Natural killer cell treated with Interleukin-12 subunit alpha and Interleukin-12 subunit beta and Interleukin-15 and Interleukin-18, amount 100 ng/mL, for 72 hours (primary cell): ENCODE measurements at regions not wholly inside any gene's neighbourhood (a gene's known extent, or its start where the extent isn't known, plus 50 kb on each side); places are given as distances from the start of the nearest gene placed in this dataset.
A peak's percentile ranks its signal among the peaks of the same experiment; 100 is the strongest.

Source experiments
- ATAC-seq, 2 donors: fragments of 150-1000 bp; cut with Tn5 transposase in 1 of 2; sonication (Bioruptor Pico), chemical (Tn5 transposase) in 1 of 2; 2 replicates each; pipeline ENCODE4 v1.10.0; 2021
- DNase-seq: peaks from one replicate; pipeline ENCODE4 v3.0.0; 2022; ENCODE audit warnings: low spot score
- H3K27ac Mint-ChIP-seq, 2 donors: 1 replicate in 1 of 2; 2 replicates in 1 of 2; pipeline ENCODE4 v1.8.0; 2022; ENCODE audit warnings: mixed read lengths in 2 of 2, mild to moderate bottlenecking in 1 of 2, moderate library complexity in 1 of 2
- H3K27me3 Mint-ChIP-seq, 2 donors: 1 replicate in 1 of 2; 2 replicates in 1 of 2; pipeline ENCODE4 v1.8.0; 2022; ENCODE audit warnings: mixed read lengths in 2 of 2
- H3K36me3 Mint-ChIP-seq: one replicate; pipeline ENCODE4 v1.8.0; 2022; ENCODE audit warnings: mixed read lengths
- H3K4me1 Mint-ChIP-seq, 2 donors: 1 replicate in 1 of 2; 2 replicates in 1 of 2; pipeline ENCODE4 v1.8.0; 2022; ENCODE audit warnings: low read depth in 2 of 2, mixed read lengths in 2 of 2, mild to moderate bottlenecking in 1 of 2
- H3K4me3 Mint-ChIP-seq: one replicate; pipeline ENCODE4 v1.8.0; 2022; ENCODE audit warnings: mixed read lengths
- H3K9me3 Mint-ChIP-seq: 2 replicates; pipeline ENCODE4 v1.8.0; 2022; ENCODE audit warnings: mixed read lengths

DNA sequence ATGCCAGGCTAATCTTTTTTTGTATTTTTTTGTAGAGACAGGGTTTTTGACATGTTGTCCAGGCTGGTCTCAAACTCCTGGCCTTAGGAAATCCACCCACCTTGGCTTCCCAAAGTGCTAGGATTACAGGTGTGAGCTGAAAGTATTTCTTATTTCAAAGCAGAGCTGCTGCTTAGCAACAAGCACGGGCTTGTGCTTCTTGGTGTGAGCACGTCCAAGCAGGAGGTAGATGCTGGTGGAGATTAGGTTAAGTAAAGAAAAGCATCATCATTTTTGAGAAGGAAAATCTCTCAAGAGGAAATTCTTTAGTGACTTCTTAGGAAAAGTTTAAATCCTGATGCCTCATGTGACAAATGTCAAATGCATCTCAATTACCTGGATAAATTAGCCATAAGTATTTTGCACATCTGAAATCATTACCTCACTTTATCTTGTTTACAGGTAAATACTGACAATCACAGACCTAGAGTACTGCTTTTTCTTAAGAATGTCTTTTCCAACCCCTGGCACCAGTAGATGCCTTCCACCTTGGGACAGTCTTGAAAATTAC is 431.8 kb upstream of the FZD8 start:
- H3K9me3 Mint-ChIP-seq = peaks cover 2% of the 10 kb centered on the region
- ATAC-seq = no peak
- no peak overlapping the region for H3K27ac Mint-ChIP-seq
- no peaks in the 10 kb centered on the region for H3K4me1 Mint-ChIP-seq
- H3K27me3 Mint-ChIP-seq = no peaks in the 10 kb centered on the region
- no peak for DNase-seq
- no peak overlapping the region for H3K4me3 Mint-ChIP-seq
- peaks cover 4% of the 10 kb centered on the region for H3K36me3 Mint-ChIP-seq

- Mint-ChIP-seq H3K9me3 (no peaks in the 10 kb centered on the region), H3K36me3 (no peaks in the 10 kb centered on the region), H3K27ac (no peak overlapping the region), H3K27me3 (no peaks in the 10 kb centered on the region), H3K4me1 (no peaks in the 10 kb centered on the region), H3K4me3 (no peak overlapping the region)
- ATAC-seq = no peak
- DNase-seq = no peak
These were observed 426.4 kb upstream of the FZD8 start for GRCh38 chr10:36068542-36068941.

DNA sequence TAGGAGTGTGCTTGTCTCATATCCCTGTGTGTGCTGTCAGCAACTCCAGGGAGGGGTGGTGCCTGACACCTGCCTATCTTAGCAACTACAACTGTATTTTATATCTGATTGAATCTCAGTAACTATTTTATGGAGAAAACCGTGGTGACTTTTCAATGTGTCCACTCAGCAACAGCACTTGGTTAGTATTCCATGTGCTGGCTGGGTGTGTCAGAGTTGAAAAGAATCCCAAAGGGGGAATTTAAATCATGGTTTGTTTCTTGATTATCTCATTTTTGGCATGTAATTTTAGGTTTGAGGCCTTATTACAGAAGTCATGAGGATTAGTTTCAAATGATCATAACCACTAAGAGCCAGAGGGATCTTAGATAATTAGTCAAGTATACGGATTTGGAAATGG is 425.7 kb upstream of the FZD8 start:
- H3K36me3 Mint-ChIP-seq = no peaks in the 10 kb centered on the region
- H3K9me3 Mint-ChIP-seq = no peaks in the 10 kb centered on the region
- H3K27me3 Mint-ChIP-seq = no peaks in the 10 kb centered on the region
- no peak overlapping the region for H3K4me3 Mint-ChIP-seq
- H3K4me1 Mint-ChIP-seq = no peaks in the 10 kb centered on the region
- no peak for ATAC-seq
- no peak overlapping the region for H3K27ac Mint-ChIP-seq
- no peak for DNase-seq

GRCh38 chr10:36066850-36067249 is 424.8 kb upstream of the FZD8 start:
- Mint-ChIP-seq H3K27me3 (no peaks in the 10 kb centered on the region), H3K36me3 (no peaks in the 10 kb centered on the region), H3K9me3 (no peaks in the 10 kb centered on the region), H3K4me1 (no peaks in the 10 kb centered on the region), H3K4me3 (no peak overlapping the region), H3K27ac (no peak overlapping the region)
- ATAC-seq (no peak), DNase-seq (no peak)

DNA sequence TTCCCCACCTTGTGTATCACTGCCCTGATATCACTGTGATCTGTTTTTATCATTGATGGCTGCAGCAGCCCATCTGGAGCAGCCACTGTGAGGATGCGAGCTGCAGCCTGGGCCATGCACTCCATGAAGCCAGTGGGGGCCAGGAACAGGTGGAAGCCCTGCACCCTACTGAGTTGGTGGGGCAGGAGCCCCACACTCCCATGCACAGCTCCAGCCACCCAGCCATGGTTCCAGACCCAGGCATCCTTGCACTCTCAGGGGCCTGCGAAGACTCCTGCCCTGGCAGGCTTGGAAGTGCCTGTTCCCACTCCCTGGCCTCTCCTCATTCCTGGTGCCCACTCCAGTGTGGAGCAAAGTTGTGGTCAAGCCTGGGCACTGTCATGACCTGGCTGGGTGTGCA is 424.0 kb upstream of the FZD8 start:
- no peak overlapping the region for H3K27ac Mint-ChIP-seq
- no peak for DNase-seq
- H3K4me3 Mint-ChIP-seq = no peak overlapping the region
- no peaks in the 10 kb centered on the region for H3K4me1 Mint-ChIP-seq
- H3K9me3 Mint-ChIP-seq = no peaks in the 10 kb centered on the region
- no peaks in the 10 kb centered on the region for H3K27me3 Mint-ChIP-seq
- H3K36me3 Mint-ChIP-seq = no peaks in the 10 kb centered on the region
- peak; percentile 20 to 57 for ATAC-seq

GRCh38 chr10:36063396-36063795 is 421.3 kb upstream of the FZD8 start:
- Mint-ChIP-seq H3K36me3 (no peaks in the 10 kb centered on the region), H3K4me1 (no peaks in the 10 kb centered on the region), H3K9me3 (no peaks in the 10 kb centered on the region), H3K27ac (no peak overlapping the region), H3K4me3 (no peak overlapping the region), H3K27me3 (no peaks in the 10 kb centered on the region)
- DNase-seq (no peak), ATAC-seq (no peak)

GRCh38 chr10:36057731-36058130 is 415.6 kb upstream of the FZD8 start:
- no peak overlapping the region for H3K4me3 Mint-ChIP-seq
- DNase-seq (no peak), ATAC-seq (no peak)
- H3K27ac Mint-ChIP-seq = no peak overlapping the region
- peaks cover 9% of the 10 kb centered on the region for H3K9me3 Mint-ChIP-seq
- no peaks in the 10 kb centered on the region for H3K36me3 Mint-ChIP-seq
- H3K27me3 Mint-ChIP-seq = no peaks in the 10 kb centered on the region
- no peaks in the 10 kb centered on the region for H3K4me1 Mint-ChIP-seq

- Mint-ChIP-seq H3K4me1 (no peaks in the 10 kb centered on the region), H3K4me3 (no peak overlapping the region), H3K27me3 (no peaks in the 10 kb centered on the region), H3K9me3 (peaks cover 9% of the 10 kb centered on the region), H3K36me3 (no peaks in the 10 kb centered on the region), H3K27ac (no peak overlapping the region)
- no peak for DNase-seq
- ATAC-seq = no peak
These were observed 415.1 kb upstream of the FZD8 start for GRCh38 chr10:36057180-36057579.

DNA sequence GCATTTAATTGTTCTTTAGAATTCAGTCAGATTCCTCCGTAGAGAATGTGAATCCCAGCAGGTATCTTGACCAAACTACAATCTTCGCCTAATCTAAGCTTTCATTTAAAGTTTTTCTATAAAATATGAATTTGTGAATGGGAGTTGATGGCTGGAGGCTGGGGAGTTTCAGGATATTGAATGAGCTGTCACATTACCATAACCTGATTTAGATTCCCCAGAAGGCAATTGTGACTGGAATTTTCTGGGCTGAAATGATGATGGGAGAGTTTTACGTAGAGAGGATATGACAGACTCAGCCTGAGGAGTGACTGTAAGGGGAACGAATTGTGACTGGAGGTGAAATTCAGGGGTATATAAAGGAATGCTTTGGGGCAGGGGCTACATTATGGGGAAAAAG is 411.7 kb upstream of the FZD8 start:
- H3K4me3 Mint-ChIP-seq = no peak overlapping the region
- H3K27ac Mint-ChIP-seq = no peak overlapping the region
- no peaks in the 10 kb centered on the region for H3K36me3 Mint-ChIP-seq

GRCh38 chr10:36053271-36053670 is 411.2 kb upstream of the FZD8 start:
- no peak overlapping the region for H3K4me3 Mint-ChIP-seq

More for the DNA sequence above, 411.7 kb upstream of the FZD8 start:
- Mint-ChIP-seq H3K9me3 (peaks cover 9% of the 10 kb centered on the region), H3K4me1 (no peaks in the 10 kb centered on the region), H3K27me3 (no peaks in the 10 kb centered on the region)
- DNase-seq (no peak), ATAC-seq (no peak)

GRCh38 chr10:36051500-36051991 is 409.4 kb upstream of the FZD8 start:
- no peaks in the 10 kb centered on the region for H3K4me1 Mint-ChIP-seq
- ATAC-seq = no peak
- no peaks in the 10 kb centered on the region for H3K36me3 Mint-ChIP-seq
- DNase-seq = no peak
- H3K4me3 Mint-ChIP-seq = no peak overlapping the region
- H3K27me3 Mint-ChIP-seq = no peaks in the 10 kb centered on the region
- H3K9me3 Mint-ChIP-seq = peaks cover 6% of the 10 kb centered on the region
- H3K27ac Mint-ChIP-seq = no peak overlapping the region

More at GRCh38 chr10:36053271-36053670, 411.2 kb upstream of the FZD8 start:
- no peaks in the 10 kb centered on the region for H3K27me3 Mint-ChIP-seq
- peaks cover 9% of the 10 kb centered on the region for H3K9me3 Mint-ChIP-seq
- no peaks in the 10 kb centered on the region for H3K4me1 Mint-ChIP-seq
- no peak overlapping the region for H3K27ac Mint-ChIP-seq
- H3K36me3 Mint-ChIP-seq = no peaks in the 10 kb centered on the region
- ATAC-seq (no peak), DNase-seq (no peak)

DNA sequence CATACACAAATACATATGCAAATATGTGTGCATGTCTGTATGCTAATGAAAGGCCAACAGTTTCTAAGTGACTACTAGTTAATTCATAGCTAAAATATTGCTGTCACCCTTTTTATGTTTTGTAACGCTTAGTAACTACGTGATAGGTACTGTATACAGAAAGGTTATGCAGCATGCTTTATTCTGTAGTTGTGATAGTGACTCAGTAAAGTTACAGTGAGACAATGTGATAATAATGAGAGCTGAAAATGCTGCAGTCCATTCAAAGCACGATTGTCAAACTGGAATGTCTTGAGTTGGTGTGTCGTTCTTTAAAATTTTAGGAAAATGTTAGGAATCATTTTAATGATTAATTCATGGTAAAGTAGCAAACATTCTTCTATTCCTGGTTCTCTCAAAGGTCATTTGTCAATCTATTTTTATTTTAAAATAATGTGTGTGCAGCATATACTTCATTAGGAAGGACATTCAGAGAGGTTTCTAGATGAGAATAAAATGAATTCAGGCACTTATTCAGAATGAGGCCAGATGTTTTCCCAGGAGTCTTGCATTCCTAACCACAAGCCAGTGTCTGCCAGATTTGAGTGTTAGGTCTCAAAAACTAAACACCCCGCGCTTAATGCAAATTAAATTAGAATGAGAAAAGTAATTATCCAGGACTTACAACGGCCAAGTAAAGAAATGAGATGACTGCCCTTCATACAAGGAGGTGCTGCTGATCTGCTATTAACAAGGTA is 408.8 kb upstream of the FZD8 start:
- Mint-ChIP-seq H3K27ac (no peak overlapping the region), H3K9me3 (peaks cover 6% of the 10 kb centered on the region), H3K27me3 (no peaks in the 10 kb centered on the region), H3K4me1 (no peaks in the 10 kb centered on the region), H3K4me3 (no peak overlapping the region), H3K36me3 (no peaks in the 10 kb centered on the region)
- ATAC-seq (no peak), DNase-seq (no peak)

- DNase-seq (no peak), ATAC-seq (no peak)
- no peaks in the 10 kb centered on the region for H3K4me1 Mint-ChIP-seq
- no peak overlapping the region for H3K27ac Mint-ChIP-seq
- no peaks in the 10 kb centered on the region for H3K27me3 Mint-ChIP-seq
- H3K36me3 Mint-ChIP-seq = no peaks in the 10 kb centered on the region
- H3K9me3 Mint-ChIP-seq = no peaks in the 10 kb centered on the region
- no peak overlapping the region for H3K4me3 Mint-ChIP-seq
These were observed 406.7 kb upstream of the FZD8 start for GRCh38 chr10:36048780-36049179.

DNA sequence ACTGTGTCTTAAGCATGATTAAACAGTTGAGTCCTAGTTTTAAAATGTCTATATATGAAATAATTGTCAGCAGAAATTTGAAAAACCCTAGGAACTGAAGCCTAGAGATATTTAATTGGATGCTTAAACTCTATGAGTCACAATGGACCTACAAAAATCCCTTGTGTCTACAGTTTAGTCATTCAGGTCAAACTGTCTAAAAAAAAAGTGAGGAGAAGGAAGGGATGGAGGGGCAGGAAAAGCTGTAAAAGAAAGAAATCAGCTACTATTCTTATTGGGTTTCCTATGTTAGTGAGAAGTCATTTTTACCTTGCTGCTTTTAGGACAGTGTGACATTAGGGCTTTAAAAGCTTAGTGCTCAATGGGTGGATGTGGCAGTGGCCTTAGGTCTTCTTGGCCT is 406.1 kb upstream of the FZD8 start:
- no peaks in the 10 kb centered on the region for H3K27me3 Mint-ChIP-seq
- no peak for DNase-seq
- no peaks in the 10 kb centered on the region for H3K9me3 Mint-ChIP-seq
- no peaks in the 10 kb centered on the region for H3K4me1 Mint-ChIP-seq
- H3K36me3 Mint-ChIP-seq = no peaks in the 10 kb centered on the region
- H3K4me3 Mint-ChIP-seq = no peak overlapping the region
- no peak overlapping the region for H3K27ac Mint-ChIP-seq
- ATAC-seq = no peak

DNA sequence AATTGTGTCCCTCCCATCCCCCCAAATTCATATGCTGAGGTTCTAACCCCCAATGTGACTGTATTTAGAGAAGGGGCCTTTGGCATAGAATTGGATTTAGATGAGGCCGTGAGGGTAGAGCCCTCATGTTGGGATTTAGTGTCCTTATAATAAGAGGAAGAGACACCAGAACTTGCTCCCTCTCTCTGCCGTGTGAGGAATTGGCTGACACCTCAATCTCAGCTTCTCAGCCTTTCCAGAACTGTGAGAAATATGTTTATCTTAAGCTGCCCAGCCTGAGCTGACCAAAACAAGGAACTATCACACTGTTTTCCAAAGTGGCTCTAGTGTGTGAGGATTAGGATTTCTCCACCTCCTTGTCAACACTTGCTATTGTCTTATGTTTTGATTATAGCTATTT is 400.0 kb upstream of the FZD8 start:
- Mint-ChIP-seq H3K9me3 (no peaks in the 10 kb centered on the region), H3K36me3 (no peaks in the 10 kb centered on the region), H3K27ac (no peak overlapping the region), H3K27me3 (no peaks in the 10 kb centered on the region), H3K4me1 (no peaks in the 10 kb centered on the region), H3K4me3 (no peak overlapping the region)
- DNase-seq = no peak
- no peak for ATAC-seq
